ENCODE measurements at regions not wholly inside any gene's neighbourhood (a gene's known extent, or its start where the extent isn't known, plus 50 kb on each side); places are given as distances from the start of the nearest gene placed in this dataset.
A peak's percentile ranks its signal among the peaks of the same experiment; 100 is the strongest.
"Not testable (repeated sequence)": the region's sequence is repeated elsewhere in the genome, so short reads cannot be mapped to it uniquely, and the experiment has no call there.

DNA sequence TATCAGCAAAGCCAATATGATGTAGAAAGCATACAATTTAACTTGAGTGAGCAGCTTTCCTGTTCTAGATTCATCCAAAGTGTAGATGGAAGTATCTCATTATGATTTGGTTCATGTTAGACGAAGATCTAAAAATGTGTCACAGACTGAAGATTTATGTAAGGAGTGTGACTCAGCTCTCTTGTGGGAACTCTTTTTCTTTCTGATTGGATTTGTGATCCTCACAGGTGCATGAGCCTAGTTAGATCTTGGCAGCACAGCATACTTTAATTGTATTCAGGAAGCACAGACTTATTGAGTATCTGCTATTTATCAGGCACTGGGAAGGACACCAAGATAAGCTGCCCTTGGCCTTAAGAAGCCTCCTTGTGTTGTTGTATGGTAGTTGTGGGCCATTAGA is 147.1 kb downstream of the C11orf91 start:
- DNase-seq, result no peak

- no peak for DNase-seq
Measured at GRCh38 chr11:33552756-33553155, 147.9 kb downstream of the C11orf91 start.

DNA sequence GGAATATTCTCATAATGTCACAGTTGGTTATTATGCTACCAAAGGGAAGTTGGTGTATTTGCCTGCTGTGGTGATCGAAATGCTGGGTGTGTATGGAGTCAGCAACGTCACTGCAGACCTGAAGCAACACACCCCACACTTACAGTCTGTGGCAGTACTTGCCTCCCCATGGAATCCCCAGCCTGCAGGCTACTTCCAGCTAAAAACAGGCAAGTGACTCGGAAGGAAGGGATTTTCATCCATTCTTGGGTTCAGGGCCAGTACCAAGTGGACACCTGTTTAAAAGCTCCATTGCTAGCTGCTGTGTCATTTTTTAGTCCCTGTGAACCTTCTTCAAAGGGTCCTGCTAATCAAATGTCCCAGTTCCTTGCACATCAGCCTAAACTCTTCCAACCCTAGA is 149.6 kb downstream of the C11orf91 start:
- DNase-seq, result no peak

DNA sequence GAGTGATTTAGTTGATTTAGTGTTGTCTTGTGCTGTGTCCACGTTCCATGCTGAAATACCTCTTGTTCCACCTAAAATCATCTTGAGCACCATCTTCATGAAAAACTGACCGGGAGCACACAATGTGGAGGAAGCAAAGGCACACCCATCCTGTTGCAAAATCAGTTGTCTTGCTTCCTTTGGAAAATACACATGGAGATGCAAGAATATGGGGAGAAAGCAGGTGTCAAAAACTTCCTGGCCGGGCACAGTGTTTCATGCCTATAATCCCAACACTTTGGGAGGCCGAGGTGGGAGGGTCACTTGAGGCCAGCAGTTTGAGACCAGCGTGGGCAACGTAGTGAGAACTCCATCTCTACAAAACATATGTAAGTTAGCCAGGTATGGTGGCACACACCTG is 151.1 kb downstream of the C11orf91 start:
- no peak for DNase-seq

DNA sequence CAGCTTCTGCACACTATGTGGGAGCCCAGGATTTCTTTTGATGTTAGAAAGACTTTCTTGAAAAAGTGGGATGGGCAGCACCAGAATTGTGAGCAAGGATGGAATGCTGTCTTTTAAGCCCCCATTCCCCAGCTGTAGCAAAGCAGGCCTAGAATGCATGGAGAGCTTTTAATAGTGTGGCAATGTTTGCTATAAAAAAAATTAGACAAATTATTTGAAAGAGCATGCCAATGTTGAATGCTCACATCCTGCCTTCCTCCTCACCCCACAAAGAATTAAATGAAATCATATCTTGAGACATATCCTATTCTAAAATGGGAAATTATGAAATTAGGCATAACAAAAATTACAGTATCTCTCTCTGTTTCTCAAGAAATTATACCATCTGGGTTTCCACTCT is 154.7 kb downstream of the C11orf91 start:
- no peak for DNase-seq

- DNase-seq, result no peak
Measured at GRCh38 chr11:33544593-33545373, 155.8 kb downstream of the C11orf91 start.

GRCh38 chr11:33543823-33544222 is 156.8 kb downstream of the C11orf91 start:
- DNase-seq, result no peak

DNA sequence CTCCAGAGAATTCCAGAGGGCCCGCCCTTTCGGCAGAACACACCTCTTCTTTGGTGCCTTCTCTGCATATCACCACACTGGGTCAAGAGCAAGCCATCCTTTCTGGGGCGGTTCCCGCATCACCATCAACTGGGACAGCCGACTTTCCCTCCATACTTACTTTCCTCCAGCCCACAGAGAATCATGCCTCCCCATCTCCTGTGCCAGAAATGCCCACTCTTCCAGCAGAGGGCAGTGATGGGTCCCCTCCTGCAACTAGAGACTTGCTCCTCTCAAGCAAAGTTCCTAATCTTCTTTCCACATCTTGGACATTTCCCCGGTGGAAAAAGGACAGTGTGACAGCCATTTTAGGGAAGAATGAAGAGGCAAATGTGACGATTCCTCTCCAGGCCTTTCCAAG is 157.7 kb downstream of the C11orf91 start:
- peak; percentile 15 for DNase-seq

DNA sequence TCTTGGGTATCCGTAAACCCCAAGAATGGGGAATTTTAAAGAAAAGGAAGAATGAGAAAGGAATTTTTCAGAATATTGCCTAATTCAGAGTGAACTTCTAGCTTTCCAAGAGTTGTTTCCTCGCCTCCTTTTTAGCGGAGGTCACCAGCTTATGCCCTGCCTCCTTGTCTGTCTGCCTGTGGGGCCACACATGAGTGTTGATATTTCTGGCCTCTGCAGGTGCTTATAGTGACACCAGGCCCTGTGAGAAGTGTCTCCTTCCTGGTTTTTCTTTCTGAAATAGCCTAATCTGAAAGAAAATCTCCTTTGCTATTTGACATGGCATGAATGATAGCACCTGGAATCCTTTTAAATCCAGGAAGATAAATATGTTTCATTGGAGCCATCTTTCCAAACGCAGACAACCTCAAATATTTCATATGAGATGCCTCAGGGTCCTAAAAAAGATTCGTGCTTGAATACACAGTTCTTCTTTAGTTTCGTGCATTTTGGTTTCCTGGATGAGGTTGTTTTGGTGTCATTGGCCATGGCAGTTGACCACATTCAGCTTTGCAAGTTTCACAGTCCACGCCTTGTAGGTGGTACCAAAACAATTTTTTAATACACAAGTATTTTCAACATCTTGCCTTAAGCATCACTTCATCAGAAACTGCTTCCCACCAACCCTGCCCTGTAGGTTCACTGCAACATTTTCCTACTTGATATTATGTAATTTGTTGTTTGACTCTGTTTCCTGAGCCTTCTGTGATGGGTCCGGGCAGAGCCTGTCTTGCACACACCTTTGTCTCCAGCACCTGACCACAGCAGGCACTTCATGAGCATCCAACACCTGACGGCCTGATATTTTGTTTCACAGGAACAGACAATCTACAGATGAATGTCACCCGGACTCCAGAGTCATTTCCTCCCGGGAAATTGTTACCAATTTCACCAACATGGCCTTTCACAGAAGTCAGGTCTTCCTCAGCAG is 159.4 kb downstream of the C11orf91 start:
- no peak for DNase-seq

- DNase-seq, result no peak
Measured at GRCh38 chr11:33540427-33540826, 160.2 kb downstream of the C11orf91 start.

DNA sequence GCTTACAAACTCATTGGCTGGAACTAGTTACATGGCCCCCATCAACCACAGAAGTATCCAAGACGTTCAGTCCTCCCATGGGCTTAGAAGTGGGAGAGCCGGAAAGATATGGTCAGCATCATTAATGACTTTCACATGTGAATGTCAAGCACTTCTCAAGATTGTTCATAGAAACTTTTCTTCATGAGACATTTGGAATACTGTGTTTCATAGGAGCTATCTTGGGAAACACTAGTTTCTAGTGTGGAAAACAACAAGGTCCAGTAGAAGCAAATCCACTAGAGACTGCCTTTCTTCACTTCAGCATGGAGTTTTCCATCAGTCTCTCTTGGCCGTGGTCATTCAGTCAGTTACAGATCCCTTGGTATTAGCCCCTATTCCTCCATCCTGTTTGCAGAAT is 160.9 kb downstream of the C11orf91 start:
- no peak for DNase-seq

- DNase-seq, result no peak
Measured at GRCh38 chr11:33538726-33539125, 161.9 kb downstream of the C11orf91 start.

- no peak for DNase-seq
Measured at GRCh38 chr11:33536178-33536577, 164.4 kb downstream of the C11orf91 start.

DNA sequence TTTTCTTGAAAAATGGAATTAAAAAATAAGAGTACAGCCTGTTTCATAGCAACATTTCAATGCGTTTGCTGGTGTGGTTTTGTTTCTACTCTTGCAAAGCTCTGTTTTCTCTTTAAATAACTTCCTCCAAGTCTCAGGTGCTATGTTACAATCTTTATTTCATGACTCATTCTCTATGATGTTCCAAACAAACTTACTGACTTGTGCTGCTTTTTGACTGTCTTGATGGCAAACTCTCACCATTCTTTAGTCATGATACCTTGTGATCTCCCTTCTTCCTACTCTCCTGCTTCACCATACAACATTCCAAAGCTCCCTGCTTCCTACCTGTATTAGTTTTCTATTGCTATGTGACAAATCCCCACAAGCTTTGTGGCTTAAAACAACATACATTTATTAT is 166.1 kb downstream of the C11orf91 start:
- DNase-seq, result no peak

GRCh38 chr11:33533386-33534052 is 167.1 kb downstream of the C11orf91 start:
- no peak for DNase-seq

GRCh38 chr11:33532720-33533385 is 167.8 kb downstream of the C11orf91 start:
- no peak for DNase-seq

- no peak for DNase-seq
Measured at GRCh38 chr11:33532257-33532656, 168.4 kb downstream of the C11orf91 start.

DNA sequence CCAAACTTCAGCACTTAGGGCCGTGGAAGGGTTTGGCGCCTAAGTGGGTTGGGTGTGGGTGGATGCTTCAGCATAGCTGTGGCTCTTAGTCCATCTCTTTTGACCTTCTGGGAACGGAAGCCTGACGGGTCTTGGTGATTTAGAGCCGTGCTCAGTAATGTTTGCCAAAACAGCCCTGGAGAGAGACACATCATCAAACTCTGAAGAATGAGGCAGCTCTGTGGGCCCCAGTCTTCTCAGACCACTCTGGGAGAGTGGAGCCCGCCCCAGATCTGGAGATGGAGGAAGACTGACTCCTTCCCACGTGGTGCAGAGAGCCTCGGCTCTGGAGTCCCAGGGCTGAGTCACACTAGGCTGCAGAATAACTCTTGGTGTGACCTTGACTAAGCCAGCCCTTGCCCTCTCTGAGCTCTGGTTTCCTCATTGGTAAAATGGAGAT is 168.9 kb downstream of the C11orf91 start:
- no peak for DNase-seq

DNA sequence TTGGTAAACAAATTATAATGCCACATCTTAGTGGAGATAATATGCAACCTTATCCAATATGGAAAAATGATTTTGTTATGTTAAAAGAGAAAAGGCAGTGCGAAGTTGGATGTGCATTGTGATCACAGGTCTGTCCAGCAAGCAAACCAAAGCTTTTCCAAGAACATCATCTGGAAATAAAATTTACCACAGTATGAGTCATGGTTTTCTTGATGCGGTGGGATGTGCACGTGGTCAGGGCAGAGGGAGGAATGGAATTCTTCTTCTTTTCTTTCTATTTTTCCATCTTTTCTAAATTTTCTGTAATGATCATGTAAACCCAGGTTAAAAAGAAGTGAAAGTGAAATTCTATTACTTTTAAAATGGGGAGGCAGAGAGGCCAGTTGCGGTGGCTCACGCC is 169.8 kb downstream of the C11orf91 start:
- no peak for DNase-seq

GRCh38 chr11:33529461-33529860 is 171.2 kb downstream of the C11orf91 start:
- DNase-seq, result no peak

DNA sequence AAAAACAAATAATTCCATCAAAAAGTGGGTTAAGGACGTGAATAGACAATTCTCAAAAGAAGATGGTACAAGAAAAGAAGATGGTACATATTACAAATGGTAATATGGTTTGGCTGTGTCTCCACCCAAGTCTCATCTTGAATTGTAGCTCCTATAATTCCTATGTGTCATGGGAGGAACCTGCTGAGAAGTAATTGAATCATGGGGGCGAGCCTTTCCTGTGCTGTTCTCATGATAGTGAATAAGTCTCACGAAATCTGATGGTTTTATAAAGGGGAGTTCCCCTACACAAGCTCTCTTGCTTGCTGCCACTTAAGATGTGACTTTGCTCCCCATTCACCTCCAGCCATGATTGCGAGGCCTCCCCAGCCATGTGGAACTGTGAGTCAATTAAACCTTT is 172.9 kb downstream of the C11orf91 start:
- DNase-seq, result not testable (repeated sequence)

DNA sequence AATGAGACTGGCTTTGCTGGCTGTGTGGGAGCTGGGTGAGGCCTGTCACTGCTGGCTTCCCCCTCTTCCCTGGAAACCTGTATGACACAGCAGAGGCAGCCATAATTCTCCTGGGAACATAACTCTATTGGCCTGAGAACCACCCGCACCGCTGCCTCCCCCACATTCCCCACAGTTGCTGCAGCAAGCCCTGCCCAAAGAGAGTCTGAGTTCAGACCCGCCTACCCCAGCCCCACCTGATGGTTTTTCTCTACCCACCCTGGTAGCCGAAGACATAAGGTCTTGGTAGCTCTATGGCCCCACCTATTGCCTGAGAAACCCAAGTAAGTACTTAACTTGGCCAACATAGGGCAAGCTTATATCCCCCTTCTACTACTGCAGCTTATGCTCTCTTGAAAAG is 174.8 kb downstream of the C11orf91 start:
- no peak for DNase-seq

DNA sequence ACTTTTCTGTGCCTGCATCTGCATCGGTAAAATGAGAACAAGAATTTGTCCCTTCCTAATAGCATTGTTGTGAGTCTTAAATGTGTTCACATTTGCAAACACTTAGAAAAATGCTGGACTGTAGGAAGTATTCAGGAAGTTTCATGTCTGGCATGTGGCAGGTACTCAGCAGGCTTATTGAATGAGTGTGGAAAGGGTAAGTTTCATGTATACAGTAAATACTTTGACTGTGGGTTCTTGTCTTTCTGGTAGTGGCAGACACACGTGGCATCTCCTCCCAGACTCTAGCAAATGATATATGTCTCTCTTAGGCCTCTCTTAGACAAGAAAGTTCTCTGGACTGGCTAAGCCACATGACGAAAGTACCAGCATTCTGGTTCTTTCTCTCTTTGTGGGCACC is 179.2 kb downstream of the C11orf91 start:
- DNase-seq, result no peak

Measured in activated gamma-delta T cell treated with Interleukin-2 at 50 U/mL for 16 hours (primary cell).